ENCODE measurements at regions not wholly inside any gene's neighbourhood (a gene's known extent, or its start where the extent isn't known, plus 50 kb on each side); places are given as distances from the start of the nearest gene placed in this dataset.

GRCh38 chr2:59655809-59656208 lies 897.6 kb downstream of the BCL11A start (continued):
- TF ChIP-seq TAF1 (IDR thresholded peaks at IDR 0.05; ENCODE audit: borderline replicate concordance, low read depth, low read length) (no peak), GABPA (IDR thresholded peaks at IDR 0.05; ENCODE audit: low read depth) (no peak)

GRCh38 chr2:59654710-59655109 lies 898.7 kb downstream of the BCL11A start:
- Histone ChIP-seq H4K20me1 (ENCODE audit: control insufficient read depth, insufficient read depth) (no peaks in the 10 kb centered on the region), H3K4me3 (no peak overlapping the region), H3K36me3 (ENCODE audit: control insufficient read depth in 2 of 2, insufficient read depth in 2 of 2, low read length in 1 of 2) (no peaks in the 10 kb centered on the region), H3K4me2 (ENCODE audit: control insufficient read depth, insufficient read depth) (no peak overlapping the region), H2AFZ (ENCODE audit: control insufficient read depth, low read depth, low read length) (no peak overlapping the region), H3K79me2 (ENCODE audit: control insufficient read depth, insufficient read depth, low read length) (no peaks in the 10 kb centered on the region), H3K4me1 (ENCODE audit: control insufficient read depth, insufficient read depth, low read length) (no peaks in the 10 kb centered on the region), H3K9ac (ENCODE audit: control insufficient read depth, insufficient read depth, low read length) (no peak overlapping the region), H3K27me3 (replicated peaks in 1 of 2; ENCODE audit: control insufficient read depth in 2 of 2, insufficient read depth in 2 of 2, low read length in 1 of 2) (no peaks in the 10 kb centered on the region), H3K27ac (ENCODE audit: control insufficient read depth, insufficient read depth) (no peak overlapping the region), H3K9me3 (replicated peaks; ENCODE audit: control insufficient read depth, insufficient read depth, low read length) (no peaks in the 10 kb centered on the region)
- ChIA-PET CTCF (no interaction called here), RAD21 (ENCODE audit: unreplicated experiment) (no interaction called here), SMC1A (ENCODE audit: uncharacterized antibody, unreplicated experiment) (no interaction called here), POLR2A (no interaction called here)
- TF ChIP-seq NR2F1 (conservative IDR thresholded peaks at IDR 0.05): no peak
- TF ChIP-seq ATF3 (IDR thresholded peaks at IDR 0.05; ENCODE audit: borderline replicate concordance, extremely low read depth, low read depth, low read length): no peak
- TF ChIP-seq RELA (IDR thresholded peaks at IDR 0.05; ENCODE audit: borderline replicate concordance, partially characterized antibody): no peak
- TF ChIP-seq POU2F2 (IDR thresholded peaks at IDR 0.05; ENCODE audit: borderline replicate concordance, low read depth, low read length): no peak
- TF ChIP-seq POLR2AphosphoS2 (IDR thresholded peaks at IDR 0.05; ENCODE audit: low read depth, low read length): no peak
- TF ChIP-seq EGR1 (IDR thresholded peaks at IDR 0.05; ENCODE audit: borderline replicate concordance in 1 of 2, low read depth in 2 of 2, low read length in 2 of 2): no peak
- TF ChIP-seq KDM1A (IDR thresholded peaks at IDR 0.05; ENCODE audit: borderline replicate concordance): no peak
- no peak for TF ChIP-seq FOS (IDR thresholded peaks at IDR 0.05; ENCODE audit: borderline replicate concordance, extremely low read depth, insufficient read length)
- TF ChIP-seq KLF5 (IDR thresholded peaks at IDR 0.05; ENCODE audit: partially characterized antibody): no peak
- TF ChIP-seq MTA3 (IDR thresholded peaks at IDR 0.05; ENCODE audit: borderline replicate concordance, low read length): no peak
- no peak for TF ChIP-seq TBL1XR1 (IDR thresholded peaks at IDR 0.05; ENCODE audit: low read depth, low read length)
- TF ChIP-seq NRF1 (conservative IDR thresholded peaks at IDR 0.05; ENCODE audit: low read depth, low read length): no peak
- TF ChIP-seq CBX5 (IDR thresholded peaks at IDR 0.05; ENCODE audit: low read depth): no peak
- no peak for TF ChIP-seq ZNF274 (IDR thresholded peaks at IDR 0.05; ENCODE audit: insufficient read depth, insufficient read length)
- TF ChIP-seq CHD1 (IDR thresholded peaks at IDR 0.05; ENCODE audit: low read depth, low read length): no peak
- no peak for TF ChIP-seq MEF2A (IDR thresholded peaks at IDR 0.05; ENCODE audit: insufficient read depth, low read depth, low read length)
- no peak for TF ChIP-seq IRF4 (IDR thresholded peaks at IDR 0.05; ENCODE audit: low read depth, low read length)
- no peak for TF ChIP-seq ZNF24 (IDR thresholded peaks at IDR 0.05)
- intact Hi-C loops (cut with micrococcal nuclease; ENCODE audit: unreplicated experiment) (no loop called here), in situ Hi-C loops (cut with MboI) (no loop called here)
- no peak for DNase-seq (ENCODE audit: low read depth, low spot score)
- no peak for FAIRE-seq
- whole genome bisulfite sequencing (ENCODE audit: insufficient coverage, insufficient replicate concordance, low lambda C conversion rate, missing lambda C conversion rate): 2% methylated on average over 4 of the region's 4 CpGs
- ATAC-seq: no peak
- no TSS peak for BruUV-seq (replicated peaks)

Measured in GM12878 (cell line).